BLaER1 (cell line): ENCODE measurements at regions not wholly inside any gene's neighbourhood (a gene's known extent, or its start where the extent isn't known, plus 50 kb on each side); places are given as distances from the start of the nearest gene placed in this dataset.

Source experiments
- H3K27ac ChIP-seq: shearing (Covaris generic); formaldehyde crosslinking; 2 replicates; pipeline ENCODE4 v1.8.1; 2022
- H3K27me3 ChIP-seq: shearing (Covaris generic); formaldehyde crosslinking; 2 replicates; pipeline ENCODE4 v1.8.1; 2022
- H3K36me3 ChIP-seq: shearing (Covaris generic); formaldehyde crosslinking; 2 replicates; pipeline ENCODE4 v1.8.1; 2022
- H3K4me1 ChIP-seq: shearing (Covaris generic); formaldehyde crosslinking; 2 replicates; pipeline ENCODE4 v1.8.1; 2022
- H3K4me2 ChIP-seq: shearing (Covaris generic); formaldehyde crosslinking; 2 replicates; pipeline ENCODE4 v1.8.1; 2022
- H3K4me3 ChIP-seq: shearing (Covaris generic); formaldehyde crosslinking; 2 replicates; pipeline ENCODE4 v1.8.1; 2022
- H3K9ac ChIP-seq: shearing (Covaris generic); formaldehyde crosslinking; 2 replicates; pipeline ENCODE4 v1.8.1; 2022
- H3K9me3 ChIP-seq: shearing (Covaris generic); formaldehyde crosslinking; 2 replicates; pipeline ENCODE4 v1.8.1; 2022
- H4K20me1 ChIP-seq: shearing (Covaris generic); formaldehyde crosslinking; 2 replicates; pipeline ENCODE4 v1.8.1; 2022
- Cebpa-rat ChIP-seq: shearing (Covaris generic); IDR thresholded peaks from 2 replicates; pipeline ENCODE4 v1.8.1; 2022

DNA sequence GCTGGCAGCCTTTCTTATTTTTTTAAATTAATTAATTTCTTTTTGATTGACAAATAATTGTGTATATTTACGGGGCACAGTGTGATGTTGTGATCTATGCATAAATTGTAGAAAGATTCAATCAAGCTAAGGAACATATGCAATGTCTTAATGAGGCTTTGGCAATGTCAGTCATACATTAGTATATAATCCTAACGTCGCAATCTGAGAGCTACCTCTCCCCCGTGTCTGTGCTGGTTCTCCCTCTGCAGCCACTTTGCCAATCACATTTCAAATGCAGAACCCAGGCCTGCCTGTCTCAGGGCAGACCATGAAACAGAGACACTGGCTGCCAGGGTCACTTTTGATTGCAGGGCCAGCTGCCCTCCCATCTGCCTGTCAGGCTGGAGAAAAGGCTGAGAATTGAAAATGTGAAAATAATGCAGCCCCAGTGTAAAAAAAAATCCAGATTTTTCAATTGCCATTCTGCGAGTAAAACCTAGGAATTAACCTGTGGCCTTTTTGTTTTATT is 56.3 kb downstream of the SLC24A2 start:
- no peak for TF ChIP-seq Cebpa-rat
- no peaks in the 10 kb centered on the region for H3K27me3 ChIP-seq
- H3K9me3 ChIP-seq, result no peaks in the 10 kb centered on the region
- no peaks in the 10 kb centered on the region for H3K36me3 ChIP-seq
- H3K9ac ChIP-seq, result no peak overlapping the region
- peaks cover 23% of the 10 kb centered on the region for H3K4me1 ChIP-seq
- no peaks in the 10 kb centered on the region for H4K20me1 ChIP-seq
- no peak overlapping the region for H3K4me3 ChIP-seq
- no peak overlapping the region for H3K4me2 ChIP-seq
- H3K27ac ChIP-seq, result no peak overlapping the region

DNA sequence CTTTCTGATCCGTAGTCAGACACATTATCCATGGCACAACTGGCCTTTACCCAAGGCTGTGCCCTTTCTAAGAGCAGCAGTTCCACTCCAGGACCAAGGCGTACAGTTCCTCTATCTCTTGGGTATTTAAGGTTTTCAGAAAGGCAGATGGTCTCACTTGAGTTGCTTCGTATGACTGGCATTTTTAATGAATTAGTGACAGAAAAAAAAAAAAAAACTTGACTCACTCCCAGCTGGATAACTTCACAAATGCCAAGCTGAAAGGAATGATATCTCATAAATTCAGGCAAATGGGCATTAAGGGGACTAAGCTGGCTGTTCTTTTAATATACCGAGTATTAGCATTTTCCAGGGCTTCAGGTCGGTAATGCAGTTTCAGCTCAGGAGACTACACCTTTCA is 60.7 kb downstream of the SLC24A2 start:
- TF ChIP-seq Cebpa-rat, result no peak
- Histone ChIP-seq H3K9me3 (no peaks in the 10 kb centered on the region), H3K27ac (no peak overlapping the region), H4K20me1 (no peaks in the 10 kb centered on the region), H3K4me2 (no peak overlapping the region), H3K4me1 (peaks cover 16% of the 10 kb centered on the region), H3K4me3 (no peak overlapping the region), H3K36me3 (no peaks in the 10 kb centered on the region), H3K27me3 (no peaks in the 10 kb centered on the region), H3K9ac (no peak overlapping the region)

DNA sequence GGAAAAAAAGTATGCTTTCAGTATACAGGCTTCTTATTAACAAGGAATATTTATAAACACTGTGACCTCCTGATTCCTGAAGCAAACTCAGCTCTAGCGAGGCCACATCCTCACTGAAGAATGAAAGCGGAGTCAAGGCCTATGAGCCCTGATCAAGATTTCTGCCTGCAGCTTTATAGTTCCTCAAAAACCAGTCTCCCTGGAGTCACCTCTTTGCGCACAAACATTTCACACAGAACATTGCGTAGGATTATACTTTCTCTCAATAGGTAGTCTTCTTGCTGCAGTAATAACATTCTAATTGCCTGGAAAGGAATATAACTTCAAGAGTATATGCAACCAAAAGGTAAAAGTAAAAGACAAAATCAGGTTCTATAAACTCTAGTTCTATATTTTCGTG is 62.9 kb downstream of the SLC24A2 start:
- Histone ChIP-seq H3K9me3 (no peaks in the 10 kb centered on the region), H4K20me1 (no peaks in the 10 kb centered on the region), H3K27ac (no peak overlapping the region), H3K4me1 (peaks cover 16% of the 10 kb centered on the region), H3K36me3 (no peaks in the 10 kb centered on the region), H3K4me3 (no peak overlapping the region), H3K9ac (no peak overlapping the region), H3K4me2 (no peak overlapping the region), H3K27me3 (no peaks in the 10 kb centered on the region)
- no peak for TF ChIP-seq Cebpa-rat

DNA sequence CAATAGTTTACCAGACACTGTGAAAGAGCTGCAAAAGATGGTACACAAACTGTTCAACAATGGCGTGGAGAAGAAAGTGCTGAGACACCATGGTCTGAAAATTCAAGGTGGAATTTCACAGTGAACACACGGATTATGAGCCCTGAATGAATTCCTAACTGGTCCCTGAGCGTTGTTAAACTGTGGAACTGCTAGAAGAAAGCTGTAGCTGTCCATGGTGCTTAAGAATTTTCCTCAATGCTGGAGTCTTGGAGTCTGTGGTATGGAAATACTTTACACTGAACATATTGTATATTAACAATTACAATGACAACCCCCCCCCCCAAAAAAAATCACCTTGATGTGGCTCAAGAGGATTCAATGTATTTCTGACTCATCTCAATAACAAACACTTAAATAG is 68.5 kb downstream of the SLC24A2 start:
- no peaks in the 10 kb centered on the region for H3K27me3 ChIP-seq
- no peaks in the 10 kb centered on the region for H3K9me3 ChIP-seq
- no peak overlapping the region for H3K4me3 ChIP-seq
- no peak for TF ChIP-seq Cebpa-rat
- no peak overlapping the region for H3K4me2 ChIP-seq
- no peak overlapping the region for H3K27ac ChIP-seq
- no peak overlapping the region for H3K9ac ChIP-seq
- no peaks in the 10 kb centered on the region for H3K36me3 ChIP-seq
- no peaks in the 10 kb centered on the region for H4K20me1 ChIP-seq
- H3K4me1 ChIP-seq, result no peaks in the 10 kb centered on the region

DNA sequence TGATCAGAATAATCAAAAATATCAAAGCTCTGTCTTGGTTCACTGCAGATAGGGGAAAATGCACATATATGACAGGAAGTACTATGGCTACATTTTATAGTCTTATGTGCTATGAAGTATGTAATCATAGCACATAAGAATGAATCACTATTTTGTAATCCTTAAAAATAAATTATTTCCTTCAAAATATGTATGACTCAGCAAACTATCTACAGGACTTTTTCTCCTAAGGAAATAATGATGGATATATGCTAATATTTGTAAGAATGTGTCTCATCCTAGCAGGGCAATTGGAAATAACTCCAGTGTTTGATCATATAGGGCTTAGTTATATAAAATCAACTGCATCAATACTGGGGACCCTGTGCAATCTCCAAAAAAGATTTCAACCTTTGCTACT is 85.1 kb downstream of the SLC24A2 start:
- H3K36me3 ChIP-seq, result no peaks in the 10 kb centered on the region
- H3K4me2 ChIP-seq, result no peak overlapping the region
- no peaks in the 10 kb centered on the region for H3K9me3 ChIP-seq
- no peaks in the 10 kb centered on the region for H4K20me1 ChIP-seq
- no peak overlapping the region for H3K9ac ChIP-seq
- H3K27ac ChIP-seq, result no peak overlapping the region
- H3K4me1 ChIP-seq, result 0 out of 2 replicates have a peak, but pooled peaks cover 7% of the 10 kb centered on the region
- TF ChIP-seq Cebpa-rat, result no peak
- H3K4me3 ChIP-seq, result no peak overlapping the region
- no peaks in the 10 kb centered on the region for H3K27me3 ChIP-seq

DNA sequence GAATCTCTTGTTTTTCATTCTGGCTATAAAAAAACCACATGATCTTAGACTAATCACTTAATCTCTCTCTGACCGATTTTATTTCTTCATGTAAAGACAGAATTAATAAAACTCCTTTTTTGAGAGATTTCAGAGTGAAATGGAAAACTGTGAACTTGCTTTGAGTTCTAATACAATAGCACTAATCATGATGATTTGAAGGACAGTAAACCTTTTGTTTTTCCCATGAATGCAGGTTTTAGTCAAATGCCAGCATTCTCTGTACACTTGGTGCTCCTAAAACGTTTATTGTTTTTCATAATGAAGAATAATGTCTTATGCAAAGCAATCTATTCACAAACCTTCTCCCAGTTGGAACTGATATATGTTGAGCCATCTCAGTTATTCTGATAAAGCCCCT is 86.8 kb downstream of the SLC24A2 start:
- no peak overlapping the region for H3K4me3 ChIP-seq
- H4K20me1 ChIP-seq, result no peaks in the 10 kb centered on the region
- H3K9ac ChIP-seq, result no peak overlapping the region
- H3K4me1 ChIP-seq, result 0 out of 2 replicates have a peak, but pooled peaks cover 7% of the 10 kb centered on the region
- H3K27ac ChIP-seq, result no peak overlapping the region
- H3K9me3 ChIP-seq, result no peaks in the 10 kb centered on the region
- no peak for TF ChIP-seq Cebpa-rat
- H3K27me3 ChIP-seq, result no peaks in the 10 kb centered on the region
- H3K36me3 ChIP-seq, result no peaks in the 10 kb centered on the region
- H3K4me2 ChIP-seq, result no peak overlapping the region

DNA sequence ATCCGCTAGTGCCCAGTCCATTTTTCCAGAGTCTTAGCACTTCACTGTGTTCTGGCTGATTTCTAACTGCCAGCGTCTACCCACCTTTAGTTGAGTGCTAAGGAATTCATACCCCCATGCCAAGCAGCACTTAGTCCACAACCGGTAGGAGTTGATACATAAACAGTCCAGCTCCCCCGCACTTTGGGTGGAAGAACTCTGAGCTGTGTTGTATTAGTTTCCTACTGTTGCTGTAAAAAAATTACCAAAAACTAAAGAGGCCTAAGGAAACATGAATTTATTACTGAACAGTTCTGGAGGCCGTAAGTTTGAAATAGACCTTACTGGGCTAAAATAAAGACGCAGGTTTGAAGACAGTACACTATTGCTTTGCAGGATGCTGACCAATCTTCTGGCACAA is 87.6 kb downstream of the SLC24A2 start:
- no peak overlapping the region for H3K27ac ChIP-seq
- H3K27me3 ChIP-seq, result no peaks in the 10 kb centered on the region
- H3K4me1 ChIP-seq, result 0 out of 2 replicates have a peak, but pooled peaks cover 7% of the 10 kb centered on the region
- H3K36me3 ChIP-seq, result no peaks in the 10 kb centered on the region
- H3K9me3 ChIP-seq, result no peaks in the 10 kb centered on the region
- no peak overlapping the region for H3K9ac ChIP-seq
- H3K4me3 ChIP-seq, result no peak overlapping the region
- H4K20me1 ChIP-seq, result no peaks in the 10 kb centered on the region
- H3K4me2 ChIP-seq, result no peak overlapping the region
- TF ChIP-seq Cebpa-rat, result no peak

DNA sequence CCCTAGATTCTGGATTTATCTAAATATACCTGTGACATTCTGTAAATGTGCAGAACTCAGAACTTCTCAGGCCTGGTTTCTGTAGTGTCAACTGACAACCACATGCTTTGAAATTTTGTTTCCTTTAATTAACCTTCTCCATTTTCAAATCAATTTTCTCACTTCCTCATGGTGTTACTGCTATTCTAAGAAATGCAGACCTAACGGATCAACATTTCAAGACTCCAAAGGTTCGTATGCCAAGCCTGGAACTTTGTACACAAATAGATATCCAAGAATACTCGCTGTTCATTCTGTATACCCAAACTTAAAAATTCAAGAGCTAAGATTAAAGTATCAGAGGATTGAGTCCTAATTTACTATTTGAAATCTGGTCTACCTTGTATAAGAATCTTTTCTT is 88.1 kb downstream of the SLC24A2 start:
- no peak overlapping the region for H3K27ac ChIP-seq

DNA sequence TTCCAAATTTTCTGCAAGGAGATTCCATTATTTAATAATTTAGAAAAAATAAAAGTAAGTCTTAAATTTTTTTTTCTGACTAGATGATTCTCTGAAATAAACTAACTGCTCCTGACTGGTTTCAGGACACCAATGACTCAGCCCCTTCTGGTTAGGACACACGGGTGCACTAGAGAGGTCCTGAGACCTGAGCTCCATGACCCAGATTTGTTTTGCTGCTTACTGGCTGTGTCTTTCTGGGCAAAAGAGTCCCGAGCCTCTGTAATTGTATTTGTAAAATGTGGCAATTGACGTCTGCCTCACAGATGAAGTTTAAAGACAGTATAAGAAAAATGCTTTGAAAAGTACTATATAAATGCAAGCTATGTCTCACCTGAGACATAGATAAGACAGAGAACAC is 89.1 kb downstream of the SLC24A2 start:
- Histone ChIP-seq H4K20me1 (no peaks in the 10 kb centered on the region), H3K4me2 (no peak overlapping the region), H3K4me3 (no peak overlapping the region), H3K27ac (no peak overlapping the region), H3K27me3 (no peaks in the 10 kb centered on the region), H3K36me3 (no peaks in the 10 kb centered on the region), H3K4me1 (0 out of 2 replicates have a peak, but pooled peaks cover 7% of the 10 kb centered on the region), H3K9ac (no peak overlapping the region), H3K9me3 (no peaks in the 10 kb centered on the region)
- TF ChIP-seq Cebpa-rat, result no peak

More for the DNA sequence above, 88.1 kb downstream of the SLC24A2 start:
- Histone ChIP-seq H3K9me3 (no peaks in the 10 kb centered on the region), H3K9ac (no peak overlapping the region), H3K4me1 (0 out of 2 replicates have a peak, but pooled peaks cover 7% of the 10 kb centered on the region), H3K4me3 (no peak overlapping the region), H3K4me2 (no peak overlapping the region), H3K36me3 (no peaks in the 10 kb centered on the region), H3K27me3 (no peaks in the 10 kb centered on the region), H4K20me1 (no peaks in the 10 kb centered on the region)
- TF ChIP-seq Cebpa-rat, result no peak

DNA sequence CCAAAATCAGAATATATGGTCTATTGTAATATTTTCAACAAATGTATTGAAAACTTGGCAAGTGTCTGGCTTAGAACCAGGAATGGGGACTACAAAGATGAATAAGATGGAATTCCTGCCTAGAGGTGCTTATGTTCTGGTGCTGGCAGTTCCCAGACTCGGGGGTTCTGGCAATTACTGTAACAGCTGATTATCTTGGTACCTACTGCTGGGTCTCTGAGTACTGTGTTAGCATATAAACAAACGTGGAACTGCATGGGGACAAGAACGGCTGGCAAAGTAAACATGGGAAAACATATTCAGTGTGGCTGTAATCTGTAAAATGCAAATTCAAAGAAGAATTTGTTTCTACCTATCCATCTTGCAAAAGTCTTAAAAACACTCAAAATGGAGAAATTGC is 89.9 kb downstream of the SLC24A2 start:
- no peak for TF ChIP-seq Cebpa-rat
- Histone ChIP-seq H3K4me2 (no peak overlapping the region), H3K4me3 (no peak overlapping the region), H3K27me3 (no peaks in the 10 kb centered on the region), H3K9me3 (no peaks in the 10 kb centered on the region), H3K9ac (no peak overlapping the region), H3K36me3 (no peaks in the 10 kb centered on the region), H4K20me1 (no peaks in the 10 kb centered on the region), H3K27ac (no peak overlapping the region), H3K4me1 (0 out of 2 replicates have a peak, but pooled peaks cover 7% of the 10 kb centered on the region)

DNA sequence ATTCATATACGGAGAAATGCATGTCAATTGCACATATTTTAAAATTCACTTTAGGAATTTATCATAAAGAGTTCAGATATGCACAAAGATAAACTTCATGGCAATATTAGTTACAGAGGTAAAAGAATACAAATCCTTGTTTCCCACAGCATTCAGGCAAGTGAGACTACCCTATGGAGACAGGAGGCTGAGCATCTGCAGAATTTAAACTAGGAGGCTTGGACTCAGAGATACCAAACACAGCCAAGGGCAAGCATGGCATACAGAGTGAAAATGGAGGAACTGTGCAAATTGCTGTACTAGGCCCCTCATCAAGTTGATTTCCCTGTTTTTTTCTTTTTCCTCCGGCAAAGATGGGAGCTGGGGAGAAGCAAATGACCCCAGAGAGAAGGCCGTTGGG is 94.2 kb downstream of the SLC24A2 start:
- H4K20me1 ChIP-seq, result no peaks in the 10 kb centered on the region
- no peak overlapping the region for H3K4me2 ChIP-seq
- no peaks in the 10 kb centered on the region for H3K36me3 ChIP-seq
- H3K4me3 ChIP-seq, result no peak overlapping the region
- H3K27ac ChIP-seq, result no peak overlapping the region
- TF ChIP-seq Cebpa-rat, result no peak
- no peaks in the 10 kb centered on the region for H3K27me3 ChIP-seq
- H3K4me1 ChIP-seq, result peaks cover 12% of the 10 kb centered on the region; the same call in 1 of the 2 replicates
- no peak overlapping the region for H3K9ac ChIP-seq
- H3K9me3 ChIP-seq, result no peaks in the 10 kb centered on the region
